NOMO-1 (cell line): ENCODE measurements at regions not wholly inside any gene's neighbourhood (a gene's known extent, or its start where the extent isn't known, plus 50 kb on each side); places are given as distances from the start of the nearest gene placed in this dataset.
"Not testable (repeated sequence)": the region's sequence is repeated elsewhere in the genome, so short reads cannot be mapped to it uniquely, and the experiment has no call there.

Experiments used
- DNase-seq, 2 experiments: peaks; one replicate each; lab custom pipeline; 2025; ENCODE audit not compliant: unreplicated experiment in 2 of 2; lab: John Stamatoyannopoulos, UW

DNA sequence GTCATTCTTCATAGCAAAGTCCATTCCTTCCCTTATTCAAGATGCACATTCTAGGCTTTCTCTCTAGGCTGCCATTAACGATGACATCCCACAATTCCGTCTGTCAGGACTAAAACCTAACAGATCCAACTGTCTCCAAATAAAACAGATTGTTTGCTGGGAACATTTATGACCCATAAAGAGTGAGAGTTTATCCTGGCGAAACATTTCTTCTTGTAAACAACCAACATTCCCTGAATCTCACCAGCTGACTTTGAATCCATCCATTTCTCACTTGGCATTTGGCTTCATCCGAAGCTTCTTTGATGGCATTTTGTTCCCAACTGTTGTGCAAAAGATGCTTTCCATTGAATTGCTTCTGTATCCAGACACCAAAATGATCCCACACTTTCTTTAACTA lies 93.1 kb downstream of the OLIG3 start:
- no peak for DNase-seq

- DNase-seq = no peak
Observed at GRCh38 chr6:137399881-137400443, 94.2 kb downstream of the OLIG3 start.

DNA sequence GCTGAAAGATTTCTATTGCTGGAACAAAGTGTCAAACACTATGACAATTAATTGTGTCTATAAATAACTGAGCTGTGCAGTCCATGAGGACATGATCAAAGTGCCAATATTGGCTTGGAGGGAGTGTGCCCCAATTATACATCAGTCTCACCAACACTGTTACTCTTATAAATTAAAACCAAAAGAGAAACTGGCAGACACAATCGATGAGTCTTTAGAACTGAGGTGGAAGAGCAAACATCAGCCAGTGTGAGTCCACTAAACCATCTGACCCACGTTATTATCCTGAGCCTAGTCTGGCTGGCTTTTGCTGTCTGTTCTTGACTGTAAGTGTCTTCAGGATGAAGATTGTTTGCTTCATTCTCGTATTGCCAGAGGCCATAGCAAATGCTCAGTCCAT lies 98.9 kb downstream of the OLIG3 start:
- DNase-seq = no peak

- DNase-seq = no peak
Observed at GRCh38 chr6:137391061-137391814, 103.0 kb downstream of the OLIG3 start.

DNA sequence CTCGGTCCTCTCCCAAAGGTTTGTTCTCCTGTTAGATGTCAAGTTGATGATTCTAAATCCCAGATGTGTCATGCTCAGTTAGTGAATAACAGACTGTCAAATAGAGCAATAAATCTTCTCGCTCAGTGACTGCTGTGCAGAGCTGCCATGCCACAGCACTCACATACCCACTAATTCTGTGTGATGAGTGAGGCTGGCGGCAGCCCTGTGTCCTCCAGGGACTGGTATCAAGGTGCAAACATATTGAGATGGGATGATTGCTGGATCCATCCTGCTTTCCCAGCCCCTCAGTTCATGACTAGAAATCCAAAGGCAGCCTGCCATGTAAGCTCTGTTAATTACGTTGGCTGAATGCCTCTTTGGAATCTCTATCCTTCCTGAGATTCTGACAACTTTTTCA lies 103.9 kb downstream of the OLIG3 start:
- no peak for DNase-seq

- peak; percentile 91 to 95 for DNase-seq
Observed at GRCh38 chr6:137389150-137389704, 105.0 kb downstream of the OLIG3 start.

DNA sequence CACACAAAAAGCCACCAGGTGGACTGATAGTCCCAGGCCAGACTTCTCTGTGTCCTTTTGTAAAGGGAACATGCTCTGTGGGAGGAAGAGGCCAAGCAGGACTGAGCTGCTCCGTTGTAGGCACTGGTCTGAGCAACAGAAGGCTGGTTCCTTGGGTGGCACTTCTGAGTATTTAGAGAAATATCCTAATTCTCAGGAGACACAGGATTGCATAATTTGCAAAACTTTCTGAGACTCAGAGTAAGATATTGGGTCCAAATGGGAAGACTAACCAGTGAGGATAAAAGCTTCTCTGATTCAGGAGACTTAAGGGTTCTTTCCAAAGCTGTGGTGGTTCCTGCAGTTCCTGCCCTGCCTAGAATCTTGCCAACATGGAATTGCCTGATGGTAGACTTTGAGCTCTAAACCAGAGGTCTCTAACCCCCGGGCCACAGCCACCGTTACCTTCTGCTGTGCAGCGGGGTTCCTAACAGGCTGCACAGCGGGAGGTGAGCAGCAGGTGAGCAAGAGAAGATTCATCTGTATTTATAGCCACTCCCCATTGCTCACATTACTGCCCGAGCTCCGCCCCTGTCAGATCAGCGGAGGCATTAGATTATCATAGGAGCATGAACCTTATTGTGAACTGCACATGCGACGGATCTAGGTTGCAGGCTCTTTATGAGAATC lies 107.0 kb downstream of the OLIG3 start:
- DNase-seq = no peak

DNA sequence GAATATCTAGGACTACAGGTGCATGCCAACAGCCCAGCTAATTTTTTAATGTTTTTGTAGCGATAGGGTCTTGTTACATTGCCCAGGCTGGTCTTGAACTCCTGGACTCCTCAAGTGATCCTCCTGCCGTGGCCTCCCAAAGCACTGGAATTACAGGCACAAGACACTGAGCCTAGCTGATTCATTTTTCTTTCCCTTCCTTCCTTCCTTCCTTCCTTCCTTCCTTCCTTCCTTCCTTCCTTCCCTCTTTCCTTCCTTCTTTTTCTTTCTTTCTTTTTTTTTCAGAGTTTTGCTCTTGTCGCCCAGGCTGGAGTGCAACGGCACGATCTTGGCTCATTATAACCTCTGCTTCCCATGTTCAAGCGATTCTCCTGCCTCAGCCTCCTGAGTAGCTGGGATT lies 110.9 kb downstream of the OLIG3 start:
- not testable (repeated sequence) for DNase-seq

DNA sequence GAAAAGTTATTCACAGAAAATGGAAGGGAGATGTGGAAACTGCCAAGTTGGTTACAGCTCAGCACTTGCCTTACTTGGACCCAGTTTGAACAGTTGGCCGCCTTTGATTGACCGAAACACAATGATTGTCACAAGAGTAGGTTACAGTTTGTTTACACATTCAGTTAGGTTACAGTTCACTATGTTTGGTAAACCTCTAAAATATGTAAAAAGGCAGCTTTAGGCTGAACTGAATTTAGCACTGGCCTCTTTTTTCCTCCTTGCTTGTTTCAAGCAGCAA lies 116.2 kb downstream of the OLIG3 start:
- DNase-seq = no peak

DNA sequence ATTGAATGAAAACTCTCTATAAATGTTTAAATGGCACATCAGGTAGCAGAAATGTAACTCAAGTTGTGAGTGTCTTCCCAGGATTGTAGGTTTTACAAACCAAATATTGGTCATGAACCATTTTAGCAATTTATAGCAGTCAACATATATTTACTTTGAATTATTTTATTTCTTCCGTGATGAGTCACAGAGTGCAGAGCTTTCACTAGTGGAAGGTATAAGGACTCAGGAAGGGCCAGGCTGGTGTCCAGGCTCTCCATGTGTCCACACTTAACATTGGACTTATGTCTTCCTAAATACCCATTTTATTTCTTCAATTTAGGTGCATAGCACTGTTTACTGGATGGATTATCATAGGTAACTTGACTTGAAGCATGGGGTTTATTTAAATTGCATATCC lies 120.9 kb downstream of the OLIG3 start:
- DNase-seq = no peak

DNA sequence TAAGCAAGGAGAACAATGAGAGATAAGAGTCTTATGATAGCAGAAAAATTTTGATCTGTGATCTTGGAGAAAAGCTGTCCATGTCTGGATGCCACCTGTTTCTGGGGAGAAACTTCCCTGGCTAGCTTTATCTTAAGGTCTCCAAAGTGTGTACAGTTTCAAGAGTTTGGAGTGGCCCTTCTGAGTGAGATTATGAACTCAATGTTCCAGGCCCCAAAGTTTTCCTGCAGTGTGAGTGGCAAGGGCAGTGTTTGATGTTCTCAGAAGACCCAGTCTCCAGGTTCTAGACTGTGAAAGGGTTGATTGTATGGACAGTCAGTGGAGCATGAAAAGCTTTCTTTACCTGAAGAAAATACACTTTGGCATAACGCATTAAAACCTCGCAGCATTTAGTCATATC lies 121.7 kb downstream of the OLIG3 start:
- no peak for DNase-seq

- no peak for DNase-seq
Observed at GRCh38 chr6:137371634-137372016, 122.6 kb downstream of the OLIG3 start.

GRCh38 chr6:137370871-137371633 lies 123.1 kb downstream of the OLIG3 start:
- peak; percentile 47 to 70 for DNase-seq

- no peak for DNase-seq
Observed at GRCh38 chr6:137369136-137369535, 125.1 kb downstream of the OLIG3 start.

GRCh38 chr6:137365707-137366437 lies 128.3 kb downstream of the OLIG3 start:
- DNase-seq = no peak

DNA sequence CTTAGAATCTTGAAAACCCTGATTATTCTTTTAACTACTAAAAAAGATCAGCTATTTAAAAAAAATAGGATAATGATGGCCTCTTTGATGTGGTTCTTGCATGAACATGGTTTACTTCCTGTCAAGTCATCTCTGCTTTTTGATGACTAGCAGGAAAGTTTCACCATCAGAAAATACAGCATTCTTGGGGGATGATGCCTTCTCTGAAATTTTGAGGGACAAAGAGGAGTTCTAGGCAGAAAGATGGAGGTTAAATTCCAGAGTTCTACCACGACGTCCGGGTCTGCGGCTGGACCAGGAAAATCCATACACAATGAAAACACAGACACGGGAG lies 130.4 kb downstream of the OLIG3 start:
- DNase-seq = peak in 1 of 2 experiments; percentile 53

DNA sequence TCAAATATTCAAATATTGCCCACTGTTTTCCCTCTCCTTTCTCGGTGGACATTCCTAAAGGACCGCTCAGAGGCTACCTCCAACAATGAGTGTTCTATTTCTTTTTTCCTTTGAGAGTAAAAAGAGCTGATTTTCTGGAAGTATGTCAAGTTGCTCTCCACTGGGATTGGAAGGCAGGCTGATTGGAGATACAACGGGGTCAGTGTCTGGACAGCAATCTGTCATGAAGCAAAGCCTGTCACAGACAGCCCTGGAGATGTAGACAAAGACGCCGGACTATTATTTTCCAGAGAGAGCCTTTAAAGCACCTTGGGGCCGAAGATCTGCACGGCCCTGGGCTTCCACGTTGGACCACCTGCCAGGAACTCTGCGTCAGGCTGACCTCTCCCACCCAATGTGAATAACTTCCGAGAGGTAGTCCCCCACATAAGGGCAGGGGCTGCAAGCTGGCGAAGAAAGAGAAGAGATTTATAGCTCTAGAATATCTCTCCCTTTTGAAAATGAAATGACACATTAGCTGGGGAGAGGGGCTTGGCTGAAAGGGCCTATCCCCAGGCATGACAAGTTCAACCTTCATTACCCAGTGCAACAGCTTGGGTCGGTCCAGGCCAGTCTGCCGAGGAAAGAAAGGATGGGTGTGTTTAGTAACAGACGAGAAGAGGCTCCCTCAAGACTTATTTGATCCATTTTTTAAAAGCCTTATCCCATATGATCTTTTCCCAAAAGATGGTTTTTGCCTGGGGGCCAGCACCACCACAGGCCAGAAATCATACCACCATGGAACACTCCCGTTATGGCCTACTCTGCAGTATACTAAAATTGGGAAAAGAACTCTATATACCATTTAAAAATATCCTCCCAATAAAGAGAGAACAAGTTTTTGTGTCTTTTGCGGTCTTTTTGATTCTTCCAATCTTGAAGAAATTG lies 131.1 kb downstream of the OLIG3 start:
- no peak for DNase-seq

DNA sequence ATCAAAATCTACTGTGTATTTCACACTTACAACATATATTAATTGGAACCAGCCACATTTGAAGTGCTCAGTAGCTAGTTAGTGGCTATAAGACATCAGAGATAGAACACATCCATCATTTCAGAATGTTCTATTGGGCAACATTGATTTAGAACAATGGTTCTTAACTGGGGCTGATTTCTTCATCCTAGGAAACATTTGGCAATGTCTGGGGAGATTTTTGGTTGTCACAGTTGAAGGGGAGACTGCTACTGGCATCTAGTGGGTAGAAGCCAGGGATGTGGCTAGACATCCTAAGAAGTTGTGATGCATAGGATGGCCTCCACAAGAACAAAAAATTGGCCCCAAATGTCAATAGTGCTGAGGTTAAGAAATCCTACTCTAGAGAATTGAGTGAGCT lies 132.5 kb downstream of the OLIG3 start:
- peak; percentile 58 to 79 for DNase-seq

GRCh38 chr6:137358273-137358672 lies 135.9 kb downstream of the OLIG3 start:
- DNase-seq = no peak

DNA sequence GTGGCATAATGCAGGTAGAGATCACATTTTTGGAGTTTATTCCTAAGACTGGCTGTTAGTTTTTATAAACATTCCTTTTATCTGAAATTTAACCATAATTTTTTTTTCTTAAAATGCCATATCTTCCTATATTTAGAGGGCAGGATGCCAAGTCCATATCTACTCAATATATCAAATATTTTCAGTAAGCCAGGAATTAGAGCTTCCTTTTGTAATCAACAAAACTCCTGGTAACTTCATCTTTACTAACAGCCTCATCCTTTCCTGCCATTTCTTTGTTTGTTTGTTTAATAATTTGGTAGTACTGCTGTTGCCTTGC lies 136.3 kb downstream of the OLIG3 start:
- no peak for DNase-seq
